ENCODE measurements at regions not wholly inside any gene's neighbourhood (a gene's known extent, or its start where the extent isn't known, plus 50 kb on each side); places are given as distances from the start of the nearest gene placed in this dataset.
"Not testable (repeated sequence)": the region's sequence is repeated elsewhere in the genome, so short reads cannot be mapped to it uniquely, and the experiment has no call there.

GRCh38 chr2:200186002-200186401 lies 120.5 kb upstream of the SPATS2L start:
- no peak for DNase-seq (ENCODE audit: low read depth, low spot score)

GRCh38 chr2:200188876-200189275 lies 117.6 kb upstream of the SPATS2L start:
- DNase-seq (ENCODE audit: low read depth, low spot score) = no peak
- no peak overlapping the region for H3K4me3 ChIP-seq (ENCODE audit: low read length)

More at GRCh38 chr2:200186002-200186401, 120.5 kb upstream of the SPATS2L start:
- no peak overlapping the region for H3K4me3 ChIP-seq (ENCODE audit: low read length)

DNA sequence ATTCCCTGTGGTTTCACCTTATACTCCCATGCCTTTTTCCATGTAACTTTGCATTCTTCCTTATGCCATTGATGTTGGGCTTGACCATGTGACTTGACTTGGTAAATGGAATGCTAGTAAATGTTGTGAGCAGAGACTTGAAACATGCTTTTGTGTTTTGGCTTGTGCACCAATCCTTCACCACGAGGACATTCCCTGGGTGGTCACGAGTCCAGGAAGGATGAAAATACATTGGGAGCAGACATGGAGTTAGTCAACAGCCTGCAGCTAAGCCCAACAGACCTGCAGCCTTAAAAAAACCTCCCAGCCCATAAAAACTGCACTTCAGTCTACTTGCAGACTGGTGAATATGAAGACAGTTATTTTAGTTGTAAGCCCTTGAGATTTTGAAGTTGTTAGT lies 116.5 kb upstream of the SPATS2L start:
- no peak for DNase-seq (ENCODE audit: low read depth, low spot score)
- H3K4me3 ChIP-seq (ENCODE audit: low read length) = no peak overlapping the region

DNA sequence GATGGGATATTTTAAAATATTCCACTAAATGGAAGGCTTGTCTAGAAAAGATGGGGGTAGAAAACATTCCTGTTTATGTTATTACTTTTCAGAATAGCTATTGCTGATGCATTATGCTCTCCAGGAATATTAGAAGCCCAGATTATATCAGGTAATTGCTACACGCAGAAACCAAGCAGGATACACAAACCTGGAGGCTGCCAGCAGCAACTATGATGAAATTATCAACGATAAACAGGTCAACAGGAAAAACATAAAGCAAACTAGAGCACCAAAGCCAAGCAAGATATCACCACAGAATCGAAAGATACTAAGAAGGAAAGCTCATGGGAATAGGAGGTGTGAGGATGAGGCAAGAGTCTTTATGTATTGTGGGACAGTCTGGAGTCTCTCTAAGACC lies 113.2 kb upstream of the SPATS2L start:
- no peak for DNase-seq (ENCODE audit: low read depth, low spot score)
- no peak overlapping the region for H3K4me3 ChIP-seq (ENCODE audit: low read length)

DNA sequence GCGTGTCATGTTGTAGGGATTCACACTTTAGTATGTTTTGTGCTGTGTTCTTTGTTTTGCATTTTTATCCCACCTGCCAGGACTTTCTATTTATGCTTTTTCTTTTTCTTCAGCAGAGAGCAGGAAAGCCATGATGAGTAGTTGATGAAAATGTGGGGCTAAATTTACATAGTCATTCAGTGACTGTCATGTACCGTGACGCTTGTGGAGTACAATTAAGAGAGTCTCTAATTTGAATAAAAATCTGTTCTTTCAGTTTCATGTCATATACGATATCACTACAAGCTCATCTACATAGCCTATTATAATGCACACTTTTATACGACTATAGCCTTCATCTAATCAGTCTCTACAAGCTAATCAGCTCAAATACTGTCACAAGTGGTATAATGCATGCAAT lies 112.7 kb upstream of the SPATS2L start:
- no peak for DNase-seq (ENCODE audit: low read depth, low spot score)

GRCh38 chr2:200194746-200195145 lies 111.7 kb upstream of the SPATS2L start:
- H3K4me3 ChIP-seq (ENCODE audit: low read length) = no peak overlapping the region
- no peak for DNase-seq (ENCODE audit: low read depth, low spot score)

More for the DNA sequence above, 112.7 kb upstream of the SPATS2L start:
- H3K4me3 ChIP-seq (ENCODE audit: low read length) = no peak overlapping the region

DNA sequence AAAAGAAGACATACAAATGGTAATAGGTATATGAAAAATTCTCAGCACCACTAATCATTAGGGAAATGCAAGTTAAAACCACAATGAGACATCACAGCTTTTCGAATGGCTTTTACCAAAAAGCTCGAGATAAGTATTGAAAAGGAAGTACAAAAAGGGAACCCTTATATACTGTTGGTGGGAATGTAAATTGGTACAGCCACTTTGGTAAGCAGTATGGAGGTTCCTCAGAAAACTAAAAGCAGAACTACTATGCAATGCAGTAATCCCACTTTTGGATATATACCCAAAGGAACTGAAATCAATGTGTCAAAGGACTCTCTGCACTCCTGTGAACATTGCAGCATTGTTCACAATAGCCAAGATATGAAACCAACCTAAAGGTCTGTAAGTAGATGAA lies 107.5 kb upstream of the SPATS2L start:
- DNase-seq (ENCODE audit: low read depth, low spot score) = no peak
- H3K4me3 ChIP-seq (ENCODE audit: low read length) = no peak overlapping the region

- DNase-seq (ENCODE audit: low read depth, low spot score) = peak; percentile 12
- no peak overlapping the region for H3K4me3 ChIP-seq (ENCODE audit: low read length)
These were observed 106.8 kb upstream of the SPATS2L start for GRCh38 chr2:200199576-200200263.

- not testable (repeated sequence) for DNase-seq (ENCODE audit: low read depth, low spot score)
These were observed 104.7 kb upstream of the SPATS2L start for GRCh38 chr2:200201839-200202238.

DNA sequence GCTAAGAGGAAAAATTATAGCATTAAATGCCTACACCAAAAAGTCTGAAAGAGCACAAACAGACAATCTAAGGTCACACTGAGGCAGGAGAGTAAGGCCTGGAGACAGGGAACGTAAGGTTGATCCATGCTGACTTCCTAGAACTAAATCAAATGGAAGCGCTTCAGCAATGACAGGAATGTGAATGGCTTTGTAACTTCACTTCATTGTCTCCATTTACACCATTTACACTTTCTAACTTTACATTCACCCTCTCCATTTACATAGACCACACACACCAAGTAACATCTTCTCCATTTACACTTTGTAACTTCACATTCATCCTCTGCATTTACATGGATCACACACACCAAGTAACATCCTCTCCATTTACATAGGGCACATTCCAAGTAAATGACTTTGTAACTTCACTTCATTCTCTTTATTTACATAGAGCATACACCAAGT lies 103.1 kb upstream of the SPATS2L start:
- H3K4me3 ChIP-seq (ENCODE audit: low read length) = no peak overlapping the region
- no peak for DNase-seq (ENCODE audit: low read depth, low spot score)

More at GRCh38 chr2:200201839-200202238, 104.7 kb upstream of the SPATS2L start:
- H3K4me3 ChIP-seq (ENCODE audit: low read length) = not testable (repeated sequence)

DNA sequence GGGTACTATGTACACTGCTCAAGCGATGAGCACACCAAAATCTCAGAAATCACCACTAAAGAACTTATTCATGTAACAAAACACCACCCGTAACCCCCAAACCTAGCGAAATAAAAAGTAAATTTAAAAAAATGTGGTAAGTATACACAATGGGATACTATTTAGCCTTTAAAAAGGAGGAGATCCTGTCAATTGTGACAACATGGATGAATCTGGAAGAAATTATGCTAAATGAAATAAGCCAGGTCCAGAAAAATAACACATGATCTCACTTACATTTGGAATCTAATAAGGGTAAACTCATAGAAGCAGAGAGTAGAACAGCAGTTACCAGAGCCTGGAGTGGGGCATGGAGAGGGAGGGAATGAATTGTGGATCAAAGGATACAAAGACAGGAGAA lies 98.5 kb upstream of the SPATS2L start:
- DNase-seq (ENCODE audit: low read depth, low spot score) = no peak
- H3K4me3 ChIP-seq (ENCODE audit: low read length) = no peak overlapping the region

- no peak for DNase-seq (ENCODE audit: low read depth, low spot score)
- H3K4me3 ChIP-seq (ENCODE audit: low read length) = no peak overlapping the region
These were observed 97.5 kb upstream of the SPATS2L start for GRCh38 chr2:200209030-200209429.

- DNase-seq (ENCODE audit: low read depth, low spot score) = no peak
- H3K4me3 ChIP-seq (ENCODE audit: low read length) = no peak overlapping the region
These were observed 94.8 kb upstream of the SPATS2L start for GRCh38 chr2:200211643-200212042.

DNA sequence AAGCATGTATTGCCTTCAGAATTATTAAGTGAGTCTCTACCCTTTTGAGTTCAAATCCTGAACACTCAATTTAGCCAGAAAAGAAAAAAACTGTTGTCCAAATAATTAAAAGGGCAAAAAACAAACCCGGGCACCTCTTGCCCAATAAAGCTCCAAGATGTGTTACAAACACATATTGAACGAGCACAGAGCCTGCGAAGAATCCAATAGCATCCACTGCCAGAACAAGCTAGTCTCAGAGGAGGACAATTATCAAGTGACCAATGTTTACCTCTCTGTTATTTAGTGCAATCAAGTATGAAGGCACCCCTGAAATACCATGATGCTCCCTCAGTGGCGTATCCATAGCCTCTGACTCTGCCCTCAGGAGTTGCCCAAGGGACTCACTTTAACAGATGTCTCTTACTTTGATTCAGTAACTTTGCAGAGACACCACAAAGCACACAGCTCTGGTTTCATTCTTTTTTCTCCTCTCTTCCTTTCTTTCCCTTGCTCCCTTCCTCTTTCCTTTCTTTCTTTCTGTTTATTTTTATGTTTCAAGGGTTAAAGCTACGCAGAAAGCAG lies 93.5 kb upstream of the SPATS2L start:
- no peak for DNase-seq (ENCODE audit: low read depth, low spot score)
- no peak overlapping the region for H3K4me3 ChIP-seq (ENCODE audit: low read length)

GRCh38 chr2:200216310-200216709 lies 90.2 kb upstream of the SPATS2L start:
- DNase-seq (ENCODE audit: low read depth, low spot score) = no peak
- H3K4me3 ChIP-seq (ENCODE audit: low read length) = no peak overlapping the region

DNA sequence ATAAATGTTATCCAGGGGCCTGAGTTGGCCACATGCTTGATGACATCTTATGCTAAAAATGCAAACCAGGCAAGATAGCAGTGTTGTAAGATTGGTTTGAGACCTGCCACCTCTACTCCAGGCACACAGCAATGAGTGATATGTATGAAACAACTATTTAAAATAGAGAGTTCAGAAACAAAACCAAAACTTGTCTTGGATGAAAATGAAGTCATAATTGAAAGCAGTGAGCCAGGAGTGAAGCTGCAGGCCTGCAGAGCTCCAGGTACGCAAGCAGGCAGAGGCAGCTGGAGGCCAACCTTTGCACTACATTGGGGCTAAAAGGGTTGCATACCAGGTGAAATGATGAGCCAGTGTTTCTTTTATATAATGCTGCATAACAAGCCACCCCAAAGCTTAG lies 89.2 kb upstream of the SPATS2L start:
- DNase-seq (ENCODE audit: low read depth, low spot score) = no peak
- H3K4me3 ChIP-seq (ENCODE audit: low read length) = no peak overlapping the region

- DNase-seq (ENCODE audit: low read depth, low spot score) = no peak
- no peak overlapping the region for H3K4me3 ChIP-seq (ENCODE audit: low read length)
These were observed 87.8 kb upstream of the SPATS2L start for GRCh38 chr2:200218645-200219044.

- no peak for DNase-seq (ENCODE audit: low read depth, low spot score)
- no peak overlapping the region for H3K4me3 ChIP-seq (ENCODE audit: low read length)
These were observed 87.0 kb upstream of the SPATS2L start for GRCh38 chr2:200219309-200220113.

GRCh38 chr2:200220251-200220650 lies 86.2 kb upstream of the SPATS2L start:
- DNase-seq (ENCODE audit: low read depth, low spot score) = no peak
- H3K4me3 ChIP-seq (ENCODE audit: low read length) = no peak overlapping the region
